ENCODE measurements at regions not wholly inside any gene's neighbourhood (a gene's known extent, or its start where the extent isn't known, plus 50 kb on each side); places are given as distances from the start of the nearest gene placed in this dataset.
"Not testable (repeated sequence)": the region's sequence is repeated elsewhere in the genome, so short reads cannot be mapped to it uniquely, and the experiment has no call there.

DNA sequence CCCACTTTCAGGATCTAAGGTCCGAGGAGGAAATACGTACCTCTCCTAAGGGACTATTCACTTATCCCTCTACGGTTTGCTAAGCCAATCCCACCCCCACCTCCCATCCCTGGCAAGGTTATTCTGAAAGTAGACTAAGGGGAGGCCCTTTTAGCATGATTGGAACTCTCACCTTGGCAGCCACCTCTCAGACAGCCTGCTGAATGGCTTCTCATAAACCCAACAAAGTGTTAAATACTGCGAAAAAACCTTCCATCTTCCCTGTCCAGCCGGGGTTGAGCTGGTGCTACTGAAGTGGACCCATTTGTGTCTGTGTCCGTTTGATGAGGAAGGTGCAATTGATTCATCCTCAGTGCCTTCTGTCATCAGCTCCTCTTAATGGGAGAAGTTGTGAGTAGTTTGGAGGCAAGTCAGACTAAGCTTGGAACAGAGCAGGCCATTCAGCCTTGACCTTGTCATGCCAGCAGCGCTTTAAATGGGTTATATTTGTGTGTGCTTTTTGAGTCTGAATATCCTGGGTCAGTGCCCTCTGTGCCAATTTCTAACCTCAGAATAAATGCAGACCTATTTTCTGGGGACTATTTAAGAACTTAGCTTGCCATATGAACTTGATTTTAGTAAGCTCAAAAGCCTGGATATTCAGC is 476.3 kb upstream of the ZNF608 start:
- DNase-seq = no peak

DNA sequence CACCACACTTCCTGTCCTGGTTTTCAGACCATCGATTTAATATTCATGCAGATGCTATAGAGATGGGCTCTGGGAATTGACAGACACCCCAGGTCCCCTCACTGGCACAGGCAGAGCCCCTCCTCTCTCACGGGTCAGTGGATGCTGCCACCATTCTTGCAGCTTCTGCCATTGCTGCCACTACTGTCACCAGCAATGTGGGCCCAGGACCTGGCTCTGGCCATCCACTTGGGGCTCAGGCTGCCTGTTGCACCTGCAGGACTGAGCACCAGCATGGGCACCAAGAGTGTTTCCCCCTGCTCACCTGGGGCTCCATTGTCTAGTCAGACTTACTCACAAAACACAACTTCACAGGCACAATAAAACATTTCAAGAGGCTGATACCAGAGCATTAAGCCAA is 479.0 kb upstream of the ZNF608 start:
- no peak for DNase-seq

DNA sequence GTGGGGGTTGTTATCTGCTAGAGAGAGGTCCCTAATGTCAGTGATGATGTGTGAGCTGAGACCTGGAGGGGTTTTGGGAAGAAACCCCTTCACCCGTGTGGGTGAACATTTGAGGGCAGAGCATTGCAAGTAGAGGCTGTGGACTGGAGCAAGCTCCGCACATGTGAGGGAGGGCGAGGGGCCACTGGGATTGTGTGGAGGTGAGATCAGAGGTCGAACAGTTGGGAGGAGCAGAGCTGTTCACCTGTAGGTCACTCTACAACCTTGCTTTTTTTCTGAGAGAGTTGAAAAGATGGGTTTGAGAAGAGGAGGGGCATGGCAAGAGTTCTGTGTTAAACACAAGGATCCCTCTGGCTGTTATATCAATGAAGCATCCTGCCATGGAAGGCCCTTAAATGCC is 480.4 kb upstream of the ZNF608 start:
- no peak for DNase-seq

DNA sequence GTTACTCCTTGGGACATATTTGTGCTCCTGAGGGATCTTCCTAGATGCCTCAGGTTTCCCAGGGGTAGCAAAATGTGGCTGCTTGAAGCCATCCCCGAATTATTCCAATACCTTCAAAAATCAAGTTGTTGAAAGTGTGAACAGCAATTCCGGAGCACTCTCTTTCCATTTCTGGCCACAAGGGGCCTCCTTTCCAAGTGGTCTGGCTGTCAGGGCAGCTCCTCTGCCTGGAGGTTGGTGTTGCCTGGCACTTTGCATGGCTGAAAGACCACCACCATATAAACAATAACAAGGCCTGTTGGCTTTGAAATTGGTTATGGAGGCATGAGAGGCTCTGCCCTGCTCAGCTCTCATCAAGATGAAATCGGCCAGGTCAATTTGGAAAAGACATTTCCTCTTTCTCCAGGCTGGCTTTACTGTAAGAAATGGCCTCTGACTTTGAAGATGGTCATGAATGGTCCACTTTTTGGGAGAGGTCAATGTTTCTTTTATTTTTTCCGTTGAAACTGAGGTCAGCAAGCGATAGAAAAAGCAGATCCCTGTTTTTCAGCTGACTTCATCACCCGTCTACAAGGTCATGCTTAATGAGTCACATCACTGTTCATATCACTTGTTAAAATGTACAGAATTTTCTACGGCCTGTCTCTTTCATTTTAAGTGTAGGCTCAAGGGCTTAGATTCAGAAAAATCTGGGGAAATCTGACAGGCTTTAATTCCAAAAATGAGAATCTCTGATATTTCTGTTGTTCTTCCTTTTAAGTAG is 481.1 kb upstream of the ZNF608 start:
- no peak for DNase-seq

DNA sequence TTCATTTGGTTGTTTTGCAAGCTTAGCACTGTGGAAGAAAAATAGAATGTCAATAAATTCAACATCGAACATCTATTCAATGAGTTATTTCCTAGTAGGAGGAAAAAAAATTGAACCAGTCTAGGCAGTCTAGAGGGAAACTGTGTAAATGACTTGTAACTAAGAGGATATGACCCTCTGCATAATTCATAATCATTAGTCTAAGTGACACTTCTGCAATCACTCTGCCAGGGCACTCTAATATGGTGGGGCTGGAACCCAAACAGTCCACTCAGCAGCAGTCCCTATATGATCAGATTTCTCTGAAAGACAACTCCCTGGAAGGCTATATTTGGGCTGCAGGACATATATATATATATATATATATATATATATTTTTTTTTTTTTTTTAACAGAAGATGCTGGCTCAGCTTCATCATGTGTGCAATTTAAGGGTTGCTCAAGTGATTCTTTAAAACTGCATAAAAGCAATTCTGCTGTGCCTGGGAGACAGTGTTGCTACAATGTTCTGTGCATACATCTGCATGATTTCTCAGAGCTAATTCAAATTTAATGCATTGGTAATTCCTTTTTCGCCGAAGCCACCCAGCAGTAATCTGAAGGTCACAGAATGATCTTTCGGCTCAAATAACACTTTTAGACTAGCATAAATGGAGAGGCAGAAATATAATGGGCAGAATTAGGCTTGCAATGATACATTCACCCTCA is 482.1 kb upstream of the ZNF608 start:
- DNase-seq = no peak

DNA sequence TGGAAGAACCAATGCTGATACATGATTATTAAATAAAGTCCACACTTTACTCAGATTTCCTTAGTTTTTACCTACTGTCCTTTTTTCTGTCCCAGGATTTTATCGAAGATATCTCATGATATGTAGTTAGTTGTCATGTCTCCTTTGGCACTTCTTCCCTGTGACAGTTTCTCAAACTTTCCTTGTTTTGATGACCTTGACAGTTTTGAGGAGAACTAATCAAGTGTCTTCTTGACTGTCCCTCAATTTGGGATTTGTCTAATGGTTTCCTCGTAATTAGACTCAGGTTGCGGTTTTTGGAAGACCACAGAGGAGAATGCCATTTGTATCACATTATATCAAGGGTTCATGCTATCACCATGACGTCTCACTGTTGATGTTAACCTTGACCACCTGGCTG is 483.1 kb upstream of the ZNF608 start:
- DNase-seq = no peak

DNA sequence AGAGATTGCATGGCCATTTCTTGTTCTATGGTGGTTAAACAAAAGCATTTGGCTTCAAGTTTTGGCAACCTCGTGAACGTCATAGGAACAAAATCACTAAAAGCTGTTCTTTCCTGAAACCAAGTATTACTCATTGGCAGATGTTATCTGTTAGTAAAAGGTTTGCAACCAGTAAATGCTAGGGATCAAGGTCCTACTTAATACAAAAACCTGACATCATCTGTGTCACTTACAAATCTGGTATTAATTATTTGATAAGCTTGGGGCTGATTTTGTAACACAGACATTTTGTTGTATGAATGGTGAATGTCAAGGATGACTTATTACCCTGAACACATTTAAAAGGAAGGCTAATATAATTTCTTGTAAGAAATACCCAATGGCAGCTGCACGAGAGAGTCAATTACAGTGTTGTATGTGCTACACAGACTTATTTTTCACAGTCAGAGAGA is 486.4 kb upstream of the ZNF608 start:
- DNase-seq = no peak

DNA sequence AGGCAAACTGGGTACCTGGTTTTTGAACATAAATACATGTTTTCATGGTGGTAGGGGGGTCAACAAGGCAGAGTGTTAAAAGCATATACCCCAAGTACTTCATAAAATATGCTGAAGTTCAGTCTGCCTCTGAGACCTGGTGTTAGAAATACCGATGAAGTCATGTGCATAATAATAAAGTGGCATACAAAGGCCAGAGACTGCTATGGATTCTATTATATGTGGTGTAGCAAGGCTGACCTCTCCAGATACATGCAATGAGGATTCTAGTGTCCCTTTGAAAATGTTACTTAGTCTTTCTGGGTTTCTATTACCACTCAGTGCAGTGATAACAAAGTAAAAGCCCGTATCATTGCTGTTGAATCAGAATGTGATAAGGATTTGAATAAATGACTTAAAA is 487.5 kb upstream of the ZNF608 start:
- DNase-seq = no peak

DNA sequence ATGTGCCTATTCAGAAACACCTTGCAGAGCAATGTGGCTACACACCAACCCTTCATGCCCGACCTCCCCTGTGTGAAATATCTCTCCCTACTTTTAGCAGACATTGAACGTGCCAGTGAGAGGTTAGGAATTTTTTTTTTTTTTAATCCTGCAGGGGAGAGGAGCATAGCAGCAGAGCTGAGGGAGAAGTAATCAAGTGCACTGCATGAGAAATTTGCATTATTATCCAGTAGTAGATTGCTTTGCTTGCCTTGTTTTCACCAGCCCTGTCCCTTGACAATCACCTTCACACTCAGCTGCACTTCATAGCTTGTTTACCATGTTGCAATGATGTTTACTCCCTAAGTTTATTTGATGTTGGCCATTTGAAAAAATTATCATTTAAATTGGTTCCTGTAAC is 489.6 kb upstream of the ZNF608 start:
- DNase-seq = no peak

DNA sequence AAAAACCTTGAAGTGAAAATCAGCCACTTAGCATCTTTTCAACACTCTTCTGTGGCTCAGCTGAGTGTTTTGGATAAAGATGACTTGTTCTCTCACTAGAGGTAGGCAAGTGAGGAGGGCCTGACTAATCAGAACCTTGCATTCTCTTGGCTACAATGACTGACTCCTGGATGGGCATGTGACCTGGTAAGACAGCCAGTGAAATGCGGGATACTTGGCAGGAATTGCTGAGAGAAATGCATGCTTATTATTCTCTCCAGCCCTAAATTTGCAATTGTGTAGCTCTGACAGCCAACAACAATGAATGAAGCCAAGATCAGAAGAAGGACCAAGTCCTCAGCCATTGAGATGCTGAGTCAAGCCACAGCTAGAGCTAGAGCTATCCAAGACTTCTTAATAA is 490.5 kb upstream of the ZNF608 start:
- DNase-seq = no peak

DNA sequence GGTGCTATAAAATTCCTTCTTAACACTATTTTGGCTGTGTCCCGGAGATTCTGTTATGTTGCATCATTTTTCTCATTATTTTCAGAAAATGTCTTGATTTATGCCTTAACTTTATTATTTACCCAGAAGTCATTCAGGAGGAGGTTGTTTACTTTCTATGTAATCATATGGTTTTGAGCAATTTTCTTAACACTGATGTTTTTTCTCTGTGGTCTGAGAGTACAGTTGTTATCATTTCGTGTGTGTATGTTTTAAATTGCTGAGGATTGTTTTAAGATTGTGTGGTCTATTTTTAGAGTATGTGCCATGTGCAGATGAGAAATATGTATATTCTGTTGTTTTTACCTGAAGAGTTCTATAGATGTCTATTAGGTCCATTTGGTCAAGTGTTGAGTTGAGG is 498.1 kb upstream of the ZNF608 start:
- no peak for DNase-seq

DNA sequence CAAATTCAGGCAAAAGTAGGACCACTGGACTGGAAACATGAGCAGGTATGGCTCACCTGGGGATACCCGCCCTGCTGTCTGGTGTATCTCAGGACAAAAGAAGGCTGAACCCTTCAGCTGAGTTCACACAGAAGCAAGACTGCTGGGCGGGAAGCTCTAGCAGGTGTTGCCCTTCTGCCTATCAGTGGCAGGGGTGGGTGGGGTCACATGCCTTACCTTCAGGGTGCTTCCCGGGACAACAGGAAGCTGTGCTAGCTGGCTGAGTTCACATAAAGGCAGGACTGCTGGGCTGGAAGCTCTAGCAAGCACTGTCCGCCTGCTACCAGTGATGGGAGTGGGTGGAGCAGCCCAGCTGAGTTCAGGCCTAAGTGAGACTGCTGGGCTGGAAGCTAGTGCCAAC is 498.8 kb upstream of the ZNF608 start:
- no peak for DNase-seq

DNA sequence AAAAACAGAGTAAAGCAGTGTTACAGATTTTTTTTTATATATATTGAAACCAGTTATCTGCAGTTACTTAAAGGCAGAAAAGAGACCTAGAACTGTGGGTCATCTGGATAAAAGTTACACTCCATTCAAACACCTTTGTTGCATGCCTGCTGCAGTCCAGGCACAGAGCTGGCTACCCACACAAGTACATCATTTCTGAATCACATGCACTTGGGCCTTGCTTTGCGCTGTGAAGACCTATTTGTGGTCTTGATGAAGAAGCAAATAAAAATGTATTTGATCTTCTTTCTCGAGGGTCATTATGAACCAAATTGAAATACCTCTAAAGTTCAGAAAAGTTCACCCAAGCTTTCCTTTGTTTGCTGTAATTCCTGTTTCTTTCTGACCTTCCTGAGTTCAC is 503.0 kb upstream of the ZNF608 start:
- no peak for DNase-seq

DNA sequence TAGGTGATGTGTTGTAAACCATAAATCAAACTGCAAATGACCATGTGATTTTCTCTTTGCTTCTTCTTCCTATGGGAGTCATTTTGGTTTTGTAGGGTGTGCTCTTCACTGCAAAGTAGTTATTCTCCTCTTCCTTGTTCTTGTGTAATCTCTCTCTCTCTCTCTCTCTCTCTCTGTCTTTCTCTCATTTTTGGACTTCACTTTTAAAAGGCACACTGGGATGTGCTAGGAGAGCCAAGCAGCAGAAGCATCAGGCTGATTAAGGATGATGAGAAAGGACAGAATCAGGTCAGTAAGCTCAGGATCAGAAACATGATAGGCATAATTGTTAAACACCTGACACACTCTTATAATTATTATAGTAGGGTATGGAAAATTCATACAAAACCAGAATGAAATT is 505.3 kb upstream of the ZNF608 start:
- no peak for DNase-seq

DNA sequence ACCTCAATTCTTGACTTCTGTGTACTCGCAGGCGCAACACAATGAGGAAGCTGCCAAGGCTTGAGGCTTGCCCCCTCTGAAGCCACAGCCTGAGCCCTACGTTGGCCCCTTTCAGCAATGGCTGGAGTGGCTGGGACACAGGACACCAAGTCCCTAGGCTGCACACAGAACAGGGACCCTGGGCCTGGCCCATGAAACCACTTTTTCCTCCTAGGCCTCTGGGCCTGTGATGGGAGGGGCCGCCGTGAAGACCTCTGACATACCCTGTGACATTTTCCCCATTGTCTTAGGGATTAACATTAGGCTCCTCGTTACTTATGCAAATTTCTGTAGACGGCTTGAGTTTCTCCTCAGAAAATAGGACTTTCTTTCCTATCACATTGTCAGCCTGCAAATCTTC is 507.2 kb upstream of the ZNF608 start:
- DNase-seq = not testable (repeated sequence)

DNA sequence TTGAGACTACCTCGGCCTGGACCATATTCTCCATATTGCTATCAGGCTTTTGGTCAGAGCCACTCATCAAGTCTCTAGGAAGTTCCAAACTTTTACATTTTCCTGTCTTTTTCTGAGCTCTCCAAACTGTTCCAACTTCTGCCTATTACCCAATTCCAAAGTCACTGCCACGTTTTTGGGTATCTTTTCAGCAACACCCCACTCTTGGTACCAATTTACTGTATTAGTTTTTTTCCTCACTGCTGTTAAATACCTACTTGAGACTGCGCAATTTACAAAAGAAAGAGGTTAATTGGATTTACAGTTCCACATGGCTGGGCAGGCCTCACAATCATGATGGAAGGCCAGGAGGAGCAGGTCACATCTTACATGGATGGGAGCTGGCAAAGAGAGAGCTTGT is 507.8 kb upstream of the ZNF608 start:
- DNase-seq = no peak

DNA sequence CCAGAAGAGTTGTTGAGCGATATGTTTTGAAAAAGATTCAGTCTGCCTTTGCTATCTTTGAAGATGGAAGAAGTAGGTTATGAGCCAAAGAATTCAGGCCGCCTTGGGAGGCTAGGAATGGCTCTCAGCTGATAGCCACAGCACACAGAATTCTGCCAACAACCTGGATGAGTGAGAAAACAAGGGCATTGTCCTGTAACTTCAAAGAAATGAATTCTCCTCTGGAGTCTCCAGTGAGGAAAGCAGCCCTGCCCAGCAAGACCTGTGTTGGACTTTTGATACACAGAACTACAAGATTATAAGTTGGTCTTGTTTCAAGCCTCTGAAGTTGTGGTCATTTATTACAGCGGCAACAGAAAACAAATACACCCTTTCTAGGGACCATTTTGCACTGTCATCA is 509.9 kb upstream of the ZNF608 start:
- DNase-seq = no peak

DNA sequence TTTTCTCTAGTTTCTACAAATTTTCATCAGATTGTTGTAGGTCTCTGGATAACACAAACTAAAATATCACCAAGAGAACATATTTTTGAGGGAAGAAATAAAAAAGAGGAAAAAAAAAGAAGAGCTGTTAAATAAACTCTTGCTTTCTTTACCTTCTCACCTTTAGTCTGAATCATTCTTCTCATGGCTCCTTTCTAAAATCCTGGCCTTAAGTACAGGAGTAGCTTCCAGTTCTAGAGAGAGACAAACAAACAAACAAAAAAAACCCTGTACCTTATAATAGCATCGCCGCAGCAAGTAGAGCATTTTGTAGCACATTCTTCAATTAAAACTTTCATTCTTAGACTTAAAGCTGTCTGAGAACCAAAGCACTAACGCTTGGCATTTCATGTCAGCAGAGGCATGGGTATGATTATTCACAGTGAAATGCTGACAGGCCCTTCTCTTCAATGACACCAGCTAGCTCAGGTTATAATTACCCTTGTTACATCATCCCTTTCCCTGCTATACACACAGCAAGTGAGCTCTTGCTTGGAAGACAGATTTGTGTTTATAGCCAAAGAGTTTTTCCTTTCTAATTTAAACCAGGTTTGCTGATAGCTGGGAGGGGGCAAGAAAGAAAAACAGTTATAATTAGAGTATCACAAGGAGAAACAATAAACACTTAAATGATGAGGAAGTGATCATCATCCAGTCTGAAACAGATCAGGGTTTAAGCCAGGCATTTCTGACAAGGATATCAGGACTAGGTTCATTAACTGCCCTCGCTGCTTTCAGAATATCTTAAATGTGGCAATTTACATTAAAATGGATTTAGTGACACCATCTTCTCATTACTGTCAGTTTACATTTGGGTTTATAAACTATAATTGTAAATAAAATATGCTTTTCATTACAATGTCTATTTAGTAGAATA is 510.9 kb upstream of the ZNF608 start:
- DNase-seq = no peak

DNA sequence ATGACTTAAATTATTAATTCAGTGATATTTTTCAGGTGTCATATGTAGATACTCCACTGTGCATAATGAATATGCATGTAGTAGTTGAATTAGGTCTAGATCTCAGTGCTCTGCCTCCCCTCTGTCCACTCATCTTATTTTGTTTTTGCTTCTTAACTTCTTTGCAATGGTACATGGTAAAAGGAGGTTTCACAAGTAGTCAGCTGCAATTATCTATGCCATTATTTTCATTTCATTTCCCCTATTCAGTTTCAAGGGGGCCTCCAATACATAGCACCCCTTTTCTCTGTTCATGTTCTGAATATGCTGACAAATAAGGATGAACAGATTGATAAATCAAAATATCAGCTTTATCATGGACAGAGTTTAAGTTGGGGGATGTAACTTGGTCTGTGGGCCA is 511.6 kb upstream of the ZNF608 start:
- DNase-seq = no peak

DNA sequence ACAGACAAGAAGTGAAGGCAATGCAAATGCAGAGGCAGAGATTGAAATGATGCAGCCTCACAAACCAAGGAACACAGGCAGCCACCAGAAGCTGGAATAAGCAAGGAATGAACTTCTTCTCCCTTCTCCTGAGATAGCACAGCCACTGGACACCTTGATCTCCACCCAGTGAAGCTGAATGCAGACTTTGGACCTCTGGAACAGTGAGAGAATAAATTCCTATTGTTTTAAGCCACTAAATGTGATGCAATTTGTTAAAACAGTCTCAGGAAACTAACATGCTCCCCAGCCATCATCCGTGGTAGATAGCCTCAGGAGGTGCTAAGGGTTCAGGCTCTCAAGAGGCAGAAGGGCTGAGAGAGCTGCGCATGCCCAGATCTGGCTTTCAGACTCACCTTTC is 512.2 kb upstream of the ZNF608 start:
- DNase-seq = no peak

DNA sequence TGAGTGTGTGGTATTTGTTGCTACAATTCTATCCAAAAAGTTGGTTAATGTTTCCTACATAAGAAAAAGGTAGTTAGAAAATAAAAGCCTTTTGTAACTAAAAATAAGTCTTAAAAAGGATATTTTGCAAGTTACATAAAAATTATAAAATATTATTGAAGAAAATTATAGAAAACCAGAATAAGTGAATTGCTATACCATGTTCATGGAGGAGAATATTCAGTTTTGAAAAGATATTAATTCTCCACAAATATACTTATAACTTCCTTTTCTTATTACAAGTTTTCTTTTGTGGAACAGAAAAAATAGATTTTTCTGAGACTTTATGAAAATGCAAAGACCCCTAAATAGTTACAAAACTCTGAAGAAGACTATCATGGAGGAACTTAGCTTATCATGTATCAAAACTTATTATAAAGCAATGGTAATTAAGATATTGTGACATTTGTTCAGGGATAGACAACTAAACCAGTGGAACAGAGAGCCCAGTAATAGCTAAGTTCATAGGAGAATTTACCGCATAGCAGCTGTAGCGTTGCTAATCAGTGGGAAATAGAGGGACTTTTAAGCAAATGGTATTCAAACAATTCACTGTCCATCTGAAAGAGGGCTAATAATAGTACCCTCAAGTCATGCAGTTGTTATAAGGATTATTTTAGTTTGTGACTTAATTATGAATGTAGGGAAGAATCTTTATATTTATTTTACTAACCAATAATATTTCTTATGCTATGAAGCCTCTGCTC is 515.2 kb upstream of the ZNF608 start:
- DNase-seq = no peak

DNA sequence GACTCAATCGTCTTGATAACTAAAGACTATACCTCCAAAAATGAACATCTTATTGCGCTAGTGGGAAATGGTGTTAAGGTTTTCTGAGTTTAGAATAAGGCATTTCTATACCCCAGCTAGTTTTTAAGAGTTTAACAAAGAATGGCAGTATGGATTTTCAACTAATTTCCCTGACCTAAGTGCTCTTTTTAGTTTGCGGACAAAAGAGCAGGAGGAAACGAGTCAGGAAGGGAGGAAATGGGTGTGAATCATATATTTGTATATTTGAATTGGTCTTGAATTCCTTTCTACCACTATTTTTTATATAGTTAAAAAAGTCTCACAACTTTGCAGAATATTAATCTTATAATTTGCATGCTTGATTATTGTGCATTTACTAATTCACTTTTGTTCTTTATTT is 516.3 kb upstream of the ZNF608 start:
- DNase-seq = no peak

Data from T-helper 9 cell (primary cell).